NCI-H1092 (cell line): ENCODE measurements at regions not wholly inside any gene's neighbourhood (a gene's known extent, or its start where the extent isn't known, plus 50 kb on each side); places are given as distances from the start of the nearest gene placed in this dataset.
"Not testable (repeated sequence)": the region's sequence is repeated elsewhere in the genome, so short reads cannot be mapped to it uniquely, and the experiment has no call there.

Experiments used
- DNase-seq: peaks from one replicate; lab custom pipeline; 2025; lab: John Stamatoyannopoulos, UW

DNA sequence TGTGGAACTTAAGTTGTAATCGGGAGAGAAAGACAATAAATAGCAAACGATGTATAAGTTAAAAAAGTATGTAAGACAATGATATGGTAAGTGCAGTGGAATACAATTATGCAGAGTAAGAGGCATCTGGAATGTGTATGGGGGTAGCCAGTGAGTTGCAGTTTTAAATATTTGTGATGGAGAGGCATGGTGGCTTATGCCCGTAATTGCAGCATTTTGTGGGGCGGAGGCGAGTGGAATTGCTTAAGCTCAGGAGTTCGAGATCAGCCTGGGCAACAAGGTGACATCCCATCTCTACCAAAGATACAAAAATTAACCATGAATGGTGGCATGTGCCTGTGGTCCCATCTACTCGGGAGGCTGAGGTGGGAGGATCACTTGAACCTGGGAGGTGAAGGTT lies 52.5 kb upstream of the WDFY3 start:
- no peak for DNase-seq

- DNase-seq = no peak
Measured at GRCh38 chr4:85019411-85019810, 52.9 kb upstream of the WDFY3 start.

GRCh38 chr4:85024671-85025070 lies 58.2 kb upstream of the WDFY3 start:
- no peak for DNase-seq

GRCh38 chr4:85028910-85029309 lies 62.4 kb upstream of the WDFY3 start:
- DNase-seq = peak; percentile 13

DNA sequence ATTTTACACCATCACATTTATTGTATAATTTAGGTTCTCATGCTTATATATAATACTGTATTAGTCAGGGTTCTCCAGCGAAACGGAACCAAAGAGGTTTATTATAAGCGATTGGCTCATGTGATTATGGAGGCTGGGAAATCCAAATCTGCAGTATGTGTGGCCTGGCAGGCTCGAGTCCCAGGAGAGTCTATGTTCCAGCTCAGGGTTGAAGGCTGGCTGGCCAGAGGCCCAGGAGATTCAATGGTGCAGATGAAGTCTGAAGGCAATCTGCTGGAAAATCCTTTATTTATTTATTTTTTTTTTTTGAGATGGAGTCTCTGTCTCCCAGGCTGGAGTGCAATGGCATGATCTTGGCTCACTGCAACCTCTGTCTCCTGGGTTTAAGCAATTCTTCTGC lies 63.0 kb upstream of the WDFY3 start:
- no peak for DNase-seq

DNA sequence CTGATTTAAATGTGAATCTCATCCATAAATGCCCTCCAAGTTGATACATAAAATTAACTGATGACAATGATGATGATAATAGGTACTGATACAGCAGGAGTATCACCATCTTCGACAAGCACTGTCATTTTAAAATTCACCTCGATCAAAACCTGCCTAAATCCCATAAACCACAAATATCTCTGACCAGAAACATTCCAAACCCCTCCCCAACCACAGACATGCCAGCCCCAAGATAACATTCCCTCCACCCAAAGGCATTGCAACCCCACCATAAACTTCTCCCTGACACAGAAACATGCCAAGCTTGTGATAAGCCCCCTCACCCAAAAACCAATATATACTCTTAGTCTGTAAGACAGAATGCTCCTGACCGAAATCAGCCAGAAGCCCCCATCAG lies 63.7 kb upstream of the WDFY3 start:
- no peak for DNase-seq

DNA sequence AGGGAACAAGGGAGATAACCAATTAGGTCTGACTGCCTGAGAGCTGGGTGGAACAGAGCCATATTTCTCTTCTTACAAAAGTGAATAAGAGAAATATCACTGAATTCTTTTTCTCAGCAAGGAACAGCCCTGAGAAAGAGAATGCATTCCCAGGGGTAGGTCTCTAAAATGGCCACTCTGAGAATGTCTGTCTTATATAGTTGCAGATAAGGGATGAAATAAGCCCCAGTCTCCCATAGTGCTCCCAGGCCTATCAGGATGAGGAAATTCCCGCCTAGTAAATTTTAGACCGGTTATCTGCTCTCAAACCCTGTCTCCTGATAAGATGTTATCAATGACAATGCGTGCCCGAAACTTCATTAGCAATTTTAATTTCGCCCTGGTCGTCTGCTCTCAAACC lies 67.3 kb upstream of the WDFY3 start:
- not testable (repeated sequence) for DNase-seq

DNA sequence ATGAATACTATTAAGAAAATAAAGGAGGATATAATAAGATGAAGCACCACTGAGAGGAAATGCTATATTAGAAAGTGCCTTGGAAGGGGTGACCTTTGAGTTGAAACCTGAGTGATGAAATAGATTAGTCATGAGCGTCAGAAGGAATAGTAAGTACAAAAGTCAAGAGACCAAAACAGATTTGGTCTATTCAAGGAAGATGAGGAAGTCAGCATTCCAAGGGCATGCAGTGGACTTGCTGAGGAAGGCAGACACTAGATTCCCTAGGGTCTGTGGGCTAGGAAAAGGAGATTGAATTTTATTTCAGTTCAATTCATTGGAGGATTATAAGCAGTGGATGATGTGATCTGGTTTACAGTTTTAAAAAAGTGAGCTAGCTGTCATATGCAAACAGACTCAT lies 73.0 kb upstream of the WDFY3 start:
- no peak for DNase-seq

- DNase-seq = not testable (repeated sequence)
Measured at GRCh38 chr4:85043812-85044496, 77.5 kb upstream of the WDFY3 start.

DNA sequence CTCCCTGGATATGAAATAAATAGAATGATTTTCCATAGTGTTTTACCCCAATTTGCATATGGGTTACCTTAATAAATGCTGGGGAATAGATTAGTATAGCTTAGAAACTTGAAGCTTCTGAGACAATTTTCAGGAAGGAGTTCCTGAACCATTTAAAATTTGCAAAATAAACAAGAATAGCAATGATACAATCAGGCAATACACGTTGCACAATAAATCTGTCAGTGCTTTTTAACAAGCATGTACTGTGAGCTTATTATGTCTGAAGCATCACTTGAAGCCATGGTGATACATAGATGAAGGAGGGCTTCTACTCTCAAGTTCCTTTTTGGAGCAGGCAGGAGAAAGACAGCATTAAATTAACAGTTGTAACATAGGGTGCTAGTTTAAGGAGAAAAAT lies 84.2 kb upstream of the WDFY3 start:
- DNase-seq = peak; percentile 22

- no peak for DNase-seq
Measured at GRCh38 chr4:85051526-85051925, 85.0 kb upstream of the WDFY3 start.

- DNase-seq = not testable (repeated sequence)
Measured at GRCh38 chr4:85054925-85055324, 88.4 kb upstream of the WDFY3 start.

- no peak for DNase-seq
Measured at GRCh38 chr4:85058551-85058950, 92.1 kb upstream of the WDFY3 start.

- DNase-seq = no peak
Measured at GRCh38 chr4:85061974-85062373, 95.5 kb upstream of the WDFY3 start.

DNA sequence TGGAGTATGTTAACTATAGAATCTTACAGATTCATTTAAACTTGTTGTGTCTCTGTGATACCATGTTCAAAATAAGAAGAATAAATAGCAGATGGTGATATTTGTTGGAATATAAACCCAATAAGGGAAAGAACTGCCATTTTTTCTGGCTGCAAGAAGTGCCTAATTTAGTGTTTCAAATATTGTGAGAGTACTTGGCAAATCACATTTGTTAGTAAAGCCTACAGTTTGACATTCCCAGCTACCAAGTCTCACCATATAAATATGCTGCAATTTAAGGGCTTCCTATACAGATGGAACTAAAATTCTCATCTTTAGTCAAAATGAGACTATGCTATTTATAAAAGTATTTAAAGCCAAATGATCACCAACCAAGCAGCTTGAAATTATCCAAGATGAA lies 96.0 kb upstream of the WDFY3 start:
- DNase-seq = no peak

GRCh38 chr4:85067342-85067741 lies 100.9 kb upstream of the WDFY3 start:
- no peak for DNase-seq

GRCh38 chr4:85078016-85078415 lies 111.5 kb upstream of the WDFY3 start:
- no peak for DNase-seq

DNA sequence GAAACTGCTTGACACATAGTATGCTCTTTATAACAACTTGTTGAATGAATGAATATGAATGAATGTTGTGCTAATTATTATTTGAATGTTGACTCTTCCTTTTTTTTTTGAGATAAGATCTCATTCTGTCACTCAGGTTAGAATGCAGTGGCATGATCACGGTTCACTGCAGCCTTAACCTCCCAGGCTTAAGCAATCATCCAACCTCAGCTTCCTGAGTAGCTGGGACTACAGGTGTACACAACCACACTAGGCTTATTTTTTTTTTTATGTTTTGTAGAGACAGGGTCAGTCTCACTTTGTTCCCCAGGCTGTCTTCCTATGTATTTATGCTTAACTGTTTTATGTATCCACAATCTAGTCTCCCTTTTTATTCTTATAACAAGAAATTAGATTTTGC lies 114.7 kb upstream of the WDFY3 start:
- no peak for DNase-seq

GRCh38 chr4:85084371-85085094 lies 118.0 kb upstream of the WDFY3 start:
- peak; percentile 63 for DNase-seq

DNA sequence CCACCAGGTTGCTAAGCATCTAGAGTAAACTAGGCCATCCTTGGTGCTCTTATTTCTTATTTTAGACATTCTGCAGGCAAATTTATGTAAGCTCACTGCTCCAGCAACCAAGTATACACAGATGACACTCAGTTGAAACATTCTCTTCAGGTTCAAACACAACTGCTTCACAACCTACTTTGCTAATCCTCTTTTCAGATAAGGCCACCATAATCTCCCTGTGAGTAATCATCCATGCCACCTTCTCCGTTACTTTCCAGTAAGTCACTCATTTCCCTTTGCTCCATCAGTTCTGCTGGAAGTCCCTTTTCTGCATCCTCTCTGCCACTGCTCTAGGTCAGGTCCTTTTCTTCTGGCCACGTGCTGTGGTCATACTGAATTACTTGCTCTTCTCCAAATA lies 120.2 kb upstream of the WDFY3 start:
- DNase-seq = no peak

DNA sequence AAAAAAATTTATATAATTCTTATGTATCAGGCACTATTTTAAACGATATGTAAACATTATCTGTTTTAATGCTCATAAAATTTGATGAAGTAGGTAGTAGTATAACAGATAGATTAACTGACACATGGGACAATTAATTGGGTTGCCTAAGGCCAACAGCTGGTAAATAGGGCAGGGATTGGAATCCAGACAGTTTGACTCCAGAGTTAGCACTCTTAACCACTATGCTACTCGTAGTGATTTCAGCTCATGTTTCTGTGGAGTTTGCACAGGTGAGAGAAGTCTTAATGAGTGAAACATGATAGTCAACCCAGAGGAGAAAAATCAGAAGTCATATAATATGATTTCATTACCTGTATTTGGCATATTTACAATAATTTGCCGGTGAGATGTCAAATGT lies 126.0 kb upstream of the WDFY3 start:
- DNase-seq = peak; percentile 22

DNA sequence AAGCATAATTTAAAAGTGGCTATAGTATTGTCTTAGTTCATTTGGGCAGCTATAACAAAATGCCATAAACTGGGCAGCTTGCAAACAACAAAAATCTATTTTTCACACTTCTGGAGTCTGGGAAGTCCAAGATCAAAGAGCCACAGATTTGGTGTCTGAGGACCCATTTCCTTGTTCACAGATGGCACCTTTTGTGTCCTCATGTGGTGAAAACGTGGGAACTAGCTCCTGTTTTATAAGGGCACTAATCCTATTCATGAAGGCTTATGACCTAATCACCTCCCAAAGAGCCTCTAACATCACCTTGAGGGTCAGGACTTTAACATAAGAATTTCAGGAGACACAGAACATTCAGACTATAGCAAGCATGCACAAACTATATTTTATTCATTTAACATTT lies 126.5 kb upstream of the WDFY3 start:
- no peak for DNase-seq

DNA sequence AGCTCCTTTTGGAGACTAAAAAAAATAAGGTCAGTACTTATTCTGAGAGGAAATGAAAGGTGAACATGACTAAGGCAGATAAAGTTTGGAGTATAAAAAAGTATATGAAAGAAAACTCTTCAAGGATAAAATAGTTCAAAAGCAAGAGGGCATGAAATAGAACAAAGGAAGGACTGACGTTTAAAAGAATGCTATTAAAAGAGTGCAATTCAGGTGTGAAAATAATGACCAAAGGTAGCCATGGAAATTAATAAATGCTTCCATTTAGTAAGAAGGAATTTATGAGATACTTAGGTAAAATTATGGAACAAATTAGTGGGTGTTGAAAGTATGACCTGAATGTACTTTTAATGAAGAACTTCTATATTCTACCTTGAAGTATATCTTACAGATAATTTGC lies 128.2 kb upstream of the WDFY3 start:
- DNase-seq = no peak

- no peak for DNase-seq
Measured at GRCh38 chr4:85102606-85103005, 136.1 kb upstream of the WDFY3 start.
